ENCODE measurements at regions not wholly inside any gene's neighbourhood (a gene's known extent, or its start where the extent isn't known, plus 50 kb on each side); places are given as distances from the start of the nearest gene placed in this dataset.
"Not testable (repeated sequence)": the region's sequence is repeated elsewhere in the genome, so short reads cannot be mapped to it uniquely, and the experiment has no call there.

- ATAC-seq (ENCODE audit: low FRiP score in 2 of 2) (no peak), DNase-seq (no peak)
- no peaks in the 10 kb centered on the region for H3K27me3 ChIP-seq
- H3K4me1 ChIP-seq, result no peaks in the 10 kb centered on the region
- no peak overlapping the region for H3K27ac ChIP-seq
- TF ChIP-seq EP300 (IDR thresholded peaks at IDR 0.05) (no peak), POLR2AphosphoS5 (IDR thresholded peaks at IDR 0.05) (no peak)
- H3K9me3 ChIP-seq, result no peaks in the 10 kb centered on the region
- WGBS, 2 donors, result 87 to 94% methylated on average over 4 of the region's 4 CpGs
- H3K36me3 ChIP-seq, result no peaks in the 10 kb centered on the region
- H3K4me3 ChIP-seq, result no peak overlapping the region
Measured at GRCh38 chr12:91467686-91468085, 285.1 kb upstream of the DCN start.

- DNase-seq, result no peak
- ATAC-seq (ENCODE audit: low FRiP score in 2 of 2), result no peak
- H3K27me3 ChIP-seq, result no peaks in the 10 kb centered on the region
Measured at GRCh38 chr12:91461061-91461460, 278.4 kb upstream of the DCN start.

GRCh38 chr12:91460469-91460868, 277.9 kb upstream of the DCN start:
- WGBS, 2 donors, result 95 to 96% methylated on average over 1 of the region's 1 CpG
- no peak for TF ChIP-seq EP300 (IDR thresholded peaks at IDR 0.05)
- TF ChIP-seq CTCF (IDR thresholded peaks at IDR 0.05), result no peak
- no peak for TF ChIP-seq POLR2A (IDR thresholded peaks at IDR 0.05)
- TF ChIP-seq POLR2AphosphoS5 (IDR thresholded peaks at IDR 0.05), result no peak
- no peak for DNase-seq
- Histone ChIP-seq H3K4me3 (no peak overlapping the region), H3K36me3 (no peaks in the 10 kb centered on the region), H3K27ac (no peak overlapping the region), H3K27me3 (no peaks in the 10 kb centered on the region), H3K4me1 (no peaks in the 10 kb centered on the region), H3K9me3 (no peaks in the 10 kb centered on the region)
- no peak for ATAC-seq (ENCODE audit: low FRiP score in 2 of 2)

More at GRCh38 chr12:91461061-91461460, 278.4 kb upstream of the DCN start:
- TF ChIP-seq CTCF (IDR thresholded peaks at IDR 0.05) (no peak), EP300 (IDR thresholded peaks at IDR 0.05) (no peak), POLR2AphosphoS5 (IDR thresholded peaks at IDR 0.05) (no peak), POLR2A (IDR thresholded peaks at IDR 0.05) (no peak)
- Histone ChIP-seq H3K4me1 (no peaks in the 10 kb centered on the region), H3K9me3 (no peaks in the 10 kb centered on the region), H3K36me3 (no peaks in the 10 kb centered on the region), H3K27ac (no peak overlapping the region), H3K4me3 (no peak overlapping the region)
- WGBS, 2 donors, result 77 to 87% methylated on average over 1 of the region's 1 CpG

- ATAC-seq (ENCODE audit: low FRiP score in 2 of 2) (no peak), DNase-seq (no peak)
- Histone ChIP-seq H3K9me3 (no peaks in the 10 kb centered on the region), H3K4me1 (no peaks in the 10 kb centered on the region), H3K27me3 (no peaks in the 10 kb centered on the region), H3K4me3 (no peak overlapping the region), H3K36me3 (no peaks in the 10 kb centered on the region), H3K27ac (no peak overlapping the region)
- TF ChIP-seq EP300 (IDR thresholded peaks at IDR 0.05) (no peak), POLR2AphosphoS5 (IDR thresholded peaks at IDR 0.05) (no peak), CTCF (IDR thresholded peaks at IDR 0.05) (no peak), POLR2A (IDR thresholded peaks at IDR 0.05) (no peak)
- 70 to 77% methylated on average over 5 of the region's 5 CpGs for WGBS, 2 donors
Measured at GRCh38 chr12:91455321-91455720, 272.7 kb upstream of the DCN start.

- Histone ChIP-seq H3K4me1 (no peaks in the 10 kb centered on the region), H3K36me3 (no peaks in the 10 kb centered on the region), H3K27ac (no peak overlapping the region), H3K4me3 (no peak overlapping the region), H3K27me3 (no peaks in the 10 kb centered on the region), H3K9me3 (no peaks in the 10 kb centered on the region)
- WGBS, 2 donors, result 59 to 65% methylated on average over 2 of the region's 2 CpGs
- no peak for DNase-seq
- ATAC-seq (ENCODE audit: low FRiP score in 2 of 2), result no peak
- no peak for TF ChIP-seq EP300 (IDR thresholded peaks at IDR 0.05)
- no peak for TF ChIP-seq POLR2AphosphoS5 (IDR thresholded peaks at IDR 0.05)
- TF ChIP-seq POLR2A (IDR thresholded peaks at IDR 0.05), result no peak
- no peak for TF ChIP-seq CTCF (IDR thresholded peaks at IDR 0.05)
Measured at GRCh38 chr12:91454179-91454578, 271.6 kb upstream of the DCN start.

- 66 to 95% methylated on average over 2 of the region's 2 CpGs for WGBS, 2 donors
- not testable (repeated sequence) for H3K27ac ChIP-seq; H3K4me3 ChIP-seq; DNase-seq; H3K27me3 ChIP-seq; H3K36me3 ChIP-seq; H3K4me1 ChIP-seq; H3K9me3 ChIP-seq; ATAC-seq (ENCODE audit: low FRiP score in 2 of 2)
Measured at GRCh38 chr12:91452464-91452863, 269.8 kb upstream of the DCN start.
